HL-60 (cell line): ENCODE measurements at regions not wholly inside any gene's neighbourhood (a gene's known extent, or its start where the extent isn't known, plus 50 kb on each side); places are given as distances from the start of the nearest gene placed in this dataset.

Experiments used
- DNase-seq, 2 experiments: peaks; one replicate each; pipeline ENCODE4 v3.0.0-alpha.2; 2010 to 2020; ENCODE audit warnings: low read depth in 1 of 2, low spot score in 1 of 2
- H3K27ac ChIP-seq: fragments of 250-450 bp; sonication (Bioruptor Pico); replicated peaks from 2 replicates; pipeline ENCODE4 v1.5.1; 2020; ENCODE audit warnings: mild to moderate bottlenecking, moderate library complexity
- H3K27me3 ChIP-seq: fragments of 250-450 bp; sonication (Bioruptor Pico); 2 replicates; pipeline ENCODE4 v1.5.1; 2021; ENCODE audit warnings: mild to moderate bottlenecking, moderate library complexity; ENCODE audit not compliant: insufficient read depth, poor library complexity, severe bottlenecking
- H3K4me3 ChIP-seq: replicated peaks from 2 replicates; pipeline ENCODE4 v1.5.1; 2011; ENCODE audit warnings: mild to moderate bottlenecking, control low read depth, low read length; ENCODE audit not compliant: insufficient read depth
- GABPA ChIP-seq: IDR thresholded peaks from 2 replicates; pipeline ENCODE4 v1.6.1; 2012; ENCODE audit warnings: low read depth
- POLR2AphosphoS5 ChIP-seq: IDR thresholded peaks from 2 replicates; pipeline ENCODE4 v1.6.1; 2012; ENCODE audit warnings: low read depth
- SPI1 ChIP-seq: IDR thresholded peaks from 2 replicates; pipeline ENCODE4 v1.6.1; 2012; ENCODE audit warnings: low read depth, mild to moderate bottlenecking, borderline replicate concordance
- TF ChIP-seq, protein P1 (sequence below): IDR thresholded peaks from one replicate; pipeline ENCODE4 v1.5.1; 2011; ENCODE audit warnings: low read length, control low read depth, inconsistent platforms; ENCODE audit not compliant: insufficient read depth
- TF ChIP-seq, protein P2 (sequence below): IDR thresholded peaks from 2 replicates; pipeline ENCODE4 v1.6.1; 2012; ENCODE audit warnings: low read depth; ENCODE audit not compliant: insufficient replicate concordance

DNA sequence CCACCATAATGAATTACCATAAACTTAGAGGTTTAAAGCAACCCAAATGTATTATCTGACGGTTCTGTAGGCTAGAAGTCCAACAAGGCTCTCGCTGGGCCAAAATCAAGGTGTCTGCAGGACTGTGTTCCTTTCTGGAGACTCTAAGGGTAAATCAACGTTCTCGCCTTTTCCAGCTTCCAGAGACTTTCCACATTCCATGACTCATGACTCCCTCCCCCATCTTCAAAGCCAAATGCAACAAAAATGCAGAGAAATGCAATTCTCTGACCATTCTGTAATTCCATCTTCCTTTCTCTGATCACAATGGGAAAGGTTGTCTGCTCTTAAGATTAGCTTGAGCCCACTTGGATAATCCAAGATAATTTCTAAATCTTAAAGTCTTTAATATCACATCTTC, 287.1 kb downstream of the LTN1 start:
- DNase-seq: no peak
- Histone ChIP-seq H3K27me3 (no peaks in the 10 kb centered on the region), H3K27ac (no peak overlapping the region), H3K4me3 (no peak overlapping the region)
- TF ChIP-seq POLR2AphosphoS5: no peak
- TF ChIP-seq, protein P1, sequence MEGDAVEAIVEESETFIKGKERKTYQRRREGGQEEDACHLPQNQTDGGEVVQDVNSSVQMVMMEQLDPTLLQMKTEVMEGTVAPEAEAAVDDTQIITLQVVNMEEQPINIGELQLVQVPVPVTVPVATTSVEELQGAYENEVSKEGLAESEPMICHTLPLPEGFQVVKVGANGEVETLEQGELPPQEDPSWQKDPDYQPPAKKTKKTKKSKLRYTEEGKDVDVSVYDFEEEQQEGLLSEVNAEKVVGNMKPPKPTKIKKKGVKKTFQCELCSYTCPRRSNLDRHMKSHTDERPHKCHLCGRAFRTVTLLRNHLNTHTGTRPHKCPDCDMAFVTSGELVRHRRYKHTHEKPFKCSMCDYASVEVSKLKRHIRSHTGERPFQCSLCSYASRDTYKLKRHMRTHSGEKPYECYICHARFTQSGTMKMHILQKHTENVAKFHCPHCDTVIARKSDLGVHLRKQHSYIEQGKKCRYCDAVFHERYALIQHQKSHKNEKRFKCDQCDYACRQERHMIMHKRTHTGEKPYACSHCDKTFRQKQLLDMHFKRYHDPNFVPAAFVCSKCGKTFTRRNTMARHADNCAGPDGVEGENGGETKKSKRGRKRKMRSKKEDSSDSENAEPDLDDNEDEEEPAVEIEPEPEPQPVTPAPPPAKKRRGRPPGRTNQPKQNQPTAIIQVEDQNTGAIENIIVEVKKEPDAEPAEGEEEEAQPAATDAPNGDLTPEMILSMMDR: no peak
- TF ChIP-seq, protein P2, sequence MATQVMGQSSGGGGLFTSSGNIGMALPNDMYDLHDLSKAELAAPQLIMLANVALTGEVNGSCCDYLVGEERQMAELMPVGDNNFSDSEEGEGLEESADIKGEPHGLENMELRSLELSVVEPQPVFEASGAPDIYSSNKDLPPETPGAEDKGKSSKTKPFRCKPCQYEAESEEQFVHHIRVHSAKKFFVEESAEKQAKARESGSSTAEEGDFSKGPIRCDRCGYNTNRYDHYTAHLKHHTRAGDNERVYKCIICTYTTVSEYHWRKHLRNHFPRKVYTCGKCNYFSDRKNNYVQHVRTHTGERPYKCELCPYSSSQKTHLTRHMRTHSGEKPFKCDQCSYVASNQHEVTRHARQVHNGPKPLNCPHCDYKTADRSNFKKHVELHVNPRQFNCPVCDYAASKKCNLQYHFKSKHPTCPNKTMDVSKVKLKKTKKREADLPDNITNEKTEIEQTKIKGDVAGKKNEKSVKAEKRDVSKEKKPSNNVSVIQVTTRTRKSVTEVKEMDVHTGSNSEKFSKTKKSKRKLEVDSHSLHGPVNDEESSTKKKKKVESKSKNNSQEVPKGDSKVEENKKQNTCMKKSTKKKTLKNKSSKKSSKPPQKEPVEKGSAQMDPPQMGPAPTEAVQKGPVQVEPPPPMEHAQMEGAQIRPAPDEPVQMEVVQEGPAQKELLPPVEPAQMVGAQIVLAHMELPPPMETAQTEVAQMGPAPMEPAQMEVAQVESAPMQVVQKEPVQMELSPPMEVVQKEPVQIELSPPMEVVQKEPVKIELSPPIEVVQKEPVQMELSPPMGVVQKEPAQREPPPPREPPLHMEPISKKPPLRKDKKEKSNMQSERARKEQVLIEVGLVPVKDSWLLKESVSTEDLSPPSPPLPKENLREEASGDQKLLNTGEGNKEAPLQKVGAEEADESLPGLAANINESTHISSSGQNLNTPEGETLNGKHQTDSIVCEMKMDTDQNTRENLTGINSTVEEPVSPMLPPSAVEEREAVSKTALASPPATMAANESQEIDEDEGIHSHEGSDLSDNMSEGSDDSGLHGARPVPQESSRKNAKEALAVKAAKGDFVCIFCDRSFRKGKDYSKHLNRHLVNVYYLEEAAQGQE: no peak

DNA sequence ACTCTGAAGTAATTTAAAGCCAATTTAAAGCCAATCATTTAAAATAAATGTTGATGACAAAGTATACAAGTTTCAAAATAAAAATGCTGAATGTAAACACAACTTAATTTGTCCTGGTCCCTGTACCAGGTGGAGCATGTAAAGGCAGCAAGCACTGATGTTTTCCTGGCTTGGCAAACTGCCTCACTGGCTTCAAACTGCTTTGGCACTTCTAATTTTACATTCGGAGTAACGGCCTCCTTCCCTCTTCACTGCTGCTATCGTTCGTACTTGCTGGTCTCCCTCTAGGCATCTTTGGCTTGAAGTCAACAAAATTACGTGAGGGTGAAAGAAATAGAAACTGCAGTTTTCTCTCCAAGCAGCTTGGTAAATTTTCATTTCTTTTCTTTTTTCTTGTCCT, 287.9 kb downstream of the LTN1 start:
- no peak overlapping the region for H3K4me3 ChIP-seq
- TF ChIP-seq, protein P1: no peak
- no peak for TF ChIP-seq POLR2AphosphoS5
- TF ChIP-seq SPI1: no peak
- TF ChIP-seq, protein P2: no peak
- TF ChIP-seq GABPA: no peak
- no peak overlapping the region for H3K27ac ChIP-seq
- no peaks in the 10 kb centered on the region for H3K27me3 ChIP-seq
- no peak for DNase-seq

DNA sequence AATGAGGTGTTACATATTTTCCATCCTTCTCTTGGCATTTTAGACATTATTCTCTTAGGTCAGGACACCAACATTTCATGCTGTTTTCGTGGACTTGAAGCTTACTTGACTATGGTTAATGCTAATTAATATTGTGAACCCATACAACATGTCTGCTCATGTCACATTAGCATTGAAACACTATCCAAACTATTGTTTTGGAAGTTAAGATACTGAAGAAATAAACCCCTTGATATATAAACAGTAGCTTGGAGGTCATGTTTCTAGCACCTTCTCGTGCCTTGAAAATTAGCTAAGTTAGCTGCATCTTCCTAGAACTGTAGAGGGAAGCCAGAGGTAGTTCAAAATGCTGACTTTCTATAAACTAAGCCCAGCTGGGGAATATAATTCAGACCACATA, 288.8 kb downstream of the LTN1 start:
- Histone ChIP-seq H3K4me3 (no peak overlapping the region), H3K27me3 (no peaks in the 10 kb centered on the region), H3K27ac (no peak overlapping the region)
- no peak for DNase-seq
- TF ChIP-seq, protein P2: no peak
- TF ChIP-seq GABPA (no peak), POLR2AphosphoS5 (no peak), SPI1 (no peak)
- TF ChIP-seq, protein P1: no peak
